H9 (cell line): ENCODE measurements at regions not wholly inside any gene's neighbourhood (a gene's known extent, or its start where the extent isn't known, plus 50 kb on each side); places are given as distances from the start of the nearest gene placed in this dataset.

ENCODE experiments used
- DNase-seq: peaks from one replicate; pipeline ENCODE4 v3.0.0-alpha.2; 2017
- H2AFZ ChIP-seq: one replicate; pipeline ENCODE4 v1.6.1; 2013; ENCODE audit warnings: mild to moderate bottlenecking, low read length, control low read depth, moderate library complexity
- H2AK5ac ChIP-seq: 2 replicates; pipeline ENCODE4 v1.6.1; 2013; ENCODE audit warnings: low read length, control low read depth, mixed read lengths; ENCODE audit not compliant: insufficient read length
- H2BK120ac ChIP-seq: one replicate; pipeline ENCODE4 v1.6.1; 2013; ENCODE audit warnings: low read depth, mild to moderate bottlenecking, low read length, control low read depth, inconsistent platforms; ENCODE audit not compliant: poor library complexity, severe bottlenecking
- H2BK12ac ChIP-seq: 2 replicates; pipeline ENCODE4 v1.6.1; 2013; ENCODE audit warnings: low read length, control low read depth, mixed read lengths, low read depth; ENCODE audit not compliant: insufficient read length
- H2BK15ac ChIP-seq: 2 replicates; pipeline ENCODE4 v1.6.1; 2013; ENCODE audit warnings: low read depth, low read length, control low read depth
- H2BK20ac ChIP-seq: one replicate; pipeline ENCODE4 v1.6.1; 2013; ENCODE audit warnings: low read depth, mild to moderate bottlenecking, low read length, control low read depth, inconsistent platforms; ENCODE audit not compliant: poor library complexity, severe bottlenecking
- H2BK5ac ChIP-seq: 2 replicates; pipeline ENCODE4 v1.6.1; 2013; ENCODE audit warnings: low read length, control low read depth, mixed read lengths; ENCODE audit not compliant: insufficient read length
- H3K14ac ChIP-seq: 2 replicates; pipeline ENCODE4 v1.6.1; 2013; ENCODE audit warnings: low read length, control low read depth; ENCODE audit not compliant: insufficient read depth
- H3K18ac ChIP-seq: 2 replicates; pipeline ENCODE4 v1.6.1; 2013; ENCODE audit warnings: low read depth, mild to moderate bottlenecking, mixed read lengths, low read length, control low read depth; ENCODE audit not compliant: insufficient read length
- H3K23ac ChIP-seq: 2 replicates; pipeline ENCODE4 v1.6.1; 2013; ENCODE audit warnings: low read length, control low read depth, mixed read lengths, low read depth; ENCODE audit not compliant: insufficient read length
- H3K23me2 ChIP-seq: 2 replicates; pipeline ENCODE4 v1.6.1; 2013; ENCODE audit warnings: low read depth, mild to moderate bottlenecking, mixed read lengths, low read length, control low read depth; ENCODE audit not compliant: insufficient read length, poor library complexity, severe bottlenecking
- H3K27ac ChIP-seq: 2 replicates; pipeline ENCODE4 v1.5.1; 2013; ENCODE audit warnings: low read length, control low read depth, mixed read lengths, low read depth; ENCODE audit not compliant: insufficient read length
- H3K27me3 ChIP-seq: 2 replicates; pipeline ENCODE4 v1.6.1; 2013; ENCODE audit warnings: low read length, control low read depth, inconsistent platforms; ENCODE audit not compliant: insufficient read depth
- H3K4ac ChIP-seq: 2 replicates; pipeline ENCODE4 v1.6.1; 2013; ENCODE audit warnings: low read depth, mild to moderate bottlenecking, control low read depth, inconsistent platforms, low read length, moderate library complexity
- H3K4me1 ChIP-seq: 2 replicates; pipeline ENCODE4 v1.6.1; 2013; ENCODE audit warnings: low read length, control low read depth, inconsistent platforms; ENCODE audit not compliant: insufficient read depth
- H3K4me2 ChIP-seq: 2 replicates; pipeline ENCODE4 v1.6.1; 2013; ENCODE audit warnings: low read length, control low read depth, mixed read lengths; ENCODE audit not compliant: insufficient read length, insufficient read depth
- H3K56ac ChIP-seq: 2 replicates; pipeline ENCODE4 v1.6.1; 2013; ENCODE audit warnings: low read depth, mild to moderate bottlenecking, mixed read lengths, low read length, control low read depth; ENCODE audit not compliant: insufficient read length
- H3K79me1 ChIP-seq: 2 replicates; pipeline ENCODE4 v1.6.1; 2013; ENCODE audit warnings: low read depth, mild to moderate bottlenecking, moderate library complexity, low read length, control low read depth, inconsistent platforms; ENCODE audit not compliant: insufficient read depth, poor library complexity, severe bottlenecking
- H3K79me2 ChIP-seq: 2 replicates; pipeline ENCODE4 v1.6.1; 2013; ENCODE audit warnings: low read length, control low read depth, inconsistent platforms; ENCODE audit not compliant: insufficient read depth
- H3K9ac ChIP-seq: 2 replicates; pipeline ENCODE4 v1.6.1; 2013; ENCODE audit warnings: low read length, control low read depth, mixed read lengths; ENCODE audit not compliant: insufficient read length; ENCODE audit errors: extremely low read depth
- H3K9me3 ChIP-seq: one replicate; pipeline ENCODE4 v1.6.1; 2013; ENCODE audit warnings: low read depth, low read length, inconsistent platforms; ENCODE audit not compliant: control insufficient read depth
- H3T11ph ChIP-seq: one replicate; pipeline ENCODE4 v1.6.1; 2013; ENCODE audit warnings: mild to moderate bottlenecking, low read length, control low read depth, inconsistent platforms
- H4K20me1 ChIP-seq: one replicate; pipeline ENCODE4 v1.6.1; 2013; ENCODE audit not compliant: control insufficient read depth, insufficient read length, insufficient read depth
- H4K5ac ChIP-seq: 2 replicates; pipeline ENCODE4 v1.6.1; 2013; ENCODE audit warnings: low read depth, mild to moderate bottlenecking, mixed read lengths, low read length, control low read depth; ENCODE audit not compliant: insufficient read length
- H4K8ac ChIP-seq: replicated peaks from 2 replicates; pipeline ENCODE4 v1.6.1; 2013; ENCODE audit warnings: low read length, control low read depth, mixed read lengths, low read depth; ENCODE audit not compliant: insufficient read length
- H4K91ac ChIP-seq: 2 replicates; pipeline ENCODE4 v1.6.1; 2013; ENCODE audit warnings: low read depth, mild to moderate bottlenecking, moderate library complexity, mixed read lengths, low read length, control low read depth; ENCODE audit not compliant: insufficient read length
- H3K27ac Mint-ChIP-seq, 3 experiments: 2 replicates in 2 of 3; 3 replicates in 1 of 3; pipeline ENCODE4 v1.8.0; 2020 to 2021; ENCODE audit warnings: mixed read lengths in 3 of 3, mild to moderate bottlenecking in 1 of 3, moderate library complexity in 1 of 3
- H3K27me3 Mint-ChIP-seq: 2 replicates; pipeline ENCODE4 v1.8.0; 2021; ENCODE audit warnings: low read depth, mild to moderate bottlenecking, moderate library complexity, mixed read lengths
- H3K36me3 Mint-ChIP-seq, 3 experiments: 2 replicates in 2 of 3; 3 replicates in 1 of 3; pipeline ENCODE4 v1.8.0; 2020 to 2021; ENCODE audit warnings: low read depth in 3 of 3, mixed read lengths in 3 of 3; ENCODE audit not compliant: insufficient read depth in 1 of 3
- H3K4me1 Mint-ChIP-seq, 2 experiments: 2 replicates each; pipeline ENCODE4 v1.8.0; 2020; ENCODE audit warnings: mixed read lengths in 2 of 2
- H3K4me3 Mint-ChIP-seq, 2 experiments: 2 replicates in 1 of 2; 3 replicates in 1 of 2; pipeline ENCODE4 v1.8.0; 2020 to 2021; ENCODE audit warnings: mild to moderate bottlenecking in 2 of 2, mixed read lengths in 2 of 2, moderate library complexity in 1 of 2
- H3K9me3 Mint-ChIP-seq, 2 experiments: 2 replicates in 1 of 2; 3 replicates in 1 of 2; pipeline ENCODE4 v1.8.0; 2020; ENCODE audit warnings: mild to moderate bottlenecking in 2 of 2, mixed read lengths in 2 of 2, moderate library complexity in 1 of 2
- CTCF ChIP-seq: fragments of 200-600 bp; sonication (generic); conservative IDR thresholded peaks from 3 replicates; pipeline ENCODE4 v1.8.0; 2021; ENCODE audit warnings: antibody characterized with exemption, mild to moderate bottlenecking
- WGBS: extraction: QIAGEN DNeasy Blood & Tissue Kit; methylation state at CpG from one replicate; pipeline ENCODE4 v1.1.7; 2013; ENCODE audit warnings: missing lambda C conversion rate, low lambda C conversion rate, mixed read lengths; ENCODE audit not compliant: insufficient read length; ENCODE audit errors: extremely low coverage; 5-methylcytosine and 5-hydroxymethylcytosine counted together

GRCh38 chr4:119682099-119682498, 53.5 kb upstream of the PDE5A start:
- no peaks in the 10 kb centered on the region for H3K27me3 Mint-ChIP-seq
- Histone ChIP-seq H3K79me2 (no peaks in the 10 kb centered on the region), H2BK12ac (no peak overlapping the region), H3K27ac (no peak overlapping the region), H2BK120ac (no peak overlapping the region), H3K27me3 (no peaks in the 10 kb centered on the region), H2BK15ac (no peak overlapping the region), H3K56ac (no peak overlapping the region), H4K91ac (no peak overlapping the region), H3K14ac (no peak overlapping the region), H2AK5ac (no peak overlapping the region), H2AFZ (no peak overlapping the region), H3K4me2 (no peak overlapping the region), H3K9me3 (no peaks in the 10 kb centered on the region), H3K23ac (no peak overlapping the region), H3K79me1 (no peaks in the 10 kb centered on the region), H3K23me2 (no peaks in the 10 kb centered on the region), H4K8ac (no peak overlapping the region), H2BK20ac (no peak overlapping the region), H3K4me1 (peaks cover 3% of the 10 kb centered on the region; the same call in 1 of the 2 replicates), H4K5ac (no peak overlapping the region), H3K9ac (no peak overlapping the region), H2BK5ac (no peak overlapping the region), H3K4ac (no peak overlapping the region), H3K18ac (no peak overlapping the region), H4K20me1 (no peaks in the 10 kb centered on the region), H3T11ph (no peak overlapping the region)
- peaks cover 0 to 3% of the 10 kb centered on the region in 2 experiments; a peak in 3 of 5 replicates for H3K9me3 Mint-ChIP-seq
- no CpG with 5 or more reads among the region's 2 CpGs for WGBS
- H3K36me3 Mint-ChIP-seq, result no peaks in the 10 kb centered on the region
- DNase-seq, result no peak
- TF ChIP-seq CTCF, result no peak
- no peak overlapping the region for H3K4me3 Mint-ChIP-seq
- H3K4me1 Mint-ChIP-seq, result peaks cover 3 to 8% of the 10 kb centered on the region in 2 experiments
- H3K27ac Mint-ChIP-seq, result no peak overlapping the region
